DMS153 (cell line): ENCODE measurements at regions not wholly inside any gene's neighbourhood (a gene's known extent, or its start where the extent isn't known, plus 50 kb on each side); places are given as distances from the start of the nearest gene placed in this dataset.

Experiments used
- DNase-seq: peaks from one replicate; lab custom pipeline; 2025; lab: John Stamatoyannopoulos, UW

DNA sequence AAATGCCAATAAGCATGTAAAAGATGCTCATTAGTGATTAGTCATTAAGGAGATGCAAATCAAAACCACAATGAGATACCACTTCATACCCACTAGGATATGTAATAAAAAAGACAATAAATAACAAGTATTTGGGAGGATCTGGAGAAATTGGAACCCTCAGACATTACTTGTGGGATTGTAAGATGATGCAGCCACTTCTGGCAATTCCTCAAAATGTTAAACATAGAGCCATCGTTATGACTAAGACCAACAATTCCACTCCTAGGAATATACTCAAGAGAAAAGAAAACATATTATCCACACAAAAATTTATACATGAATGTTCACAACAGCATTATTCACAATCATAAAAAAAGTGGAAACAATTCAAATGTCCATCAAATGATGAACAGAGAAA lies 336.2 kb upstream of the PMFBP1 start:
- DNase-seq: no peak

DNA sequence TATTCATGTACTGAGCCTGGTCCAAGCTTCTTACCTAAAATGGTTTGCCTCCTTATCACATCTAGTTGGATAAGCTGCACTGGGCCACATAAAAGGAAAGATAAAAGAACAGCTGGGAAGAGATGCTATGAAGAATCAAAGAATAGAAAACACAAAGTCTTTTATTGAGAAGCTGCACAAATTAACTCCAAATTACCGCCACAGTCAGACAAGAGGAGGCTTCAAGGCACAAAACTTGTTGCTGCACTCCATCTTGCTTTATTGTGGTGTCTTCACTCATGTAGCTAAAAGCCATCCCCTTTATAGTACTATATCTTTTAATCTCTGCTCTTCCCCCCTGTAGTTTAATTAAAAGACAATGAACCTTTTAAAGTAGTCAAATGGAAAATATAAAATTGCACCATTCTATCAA lies 330.6 kb upstream of the PMFBP1 start:
- no peak for DNase-seq

DNA sequence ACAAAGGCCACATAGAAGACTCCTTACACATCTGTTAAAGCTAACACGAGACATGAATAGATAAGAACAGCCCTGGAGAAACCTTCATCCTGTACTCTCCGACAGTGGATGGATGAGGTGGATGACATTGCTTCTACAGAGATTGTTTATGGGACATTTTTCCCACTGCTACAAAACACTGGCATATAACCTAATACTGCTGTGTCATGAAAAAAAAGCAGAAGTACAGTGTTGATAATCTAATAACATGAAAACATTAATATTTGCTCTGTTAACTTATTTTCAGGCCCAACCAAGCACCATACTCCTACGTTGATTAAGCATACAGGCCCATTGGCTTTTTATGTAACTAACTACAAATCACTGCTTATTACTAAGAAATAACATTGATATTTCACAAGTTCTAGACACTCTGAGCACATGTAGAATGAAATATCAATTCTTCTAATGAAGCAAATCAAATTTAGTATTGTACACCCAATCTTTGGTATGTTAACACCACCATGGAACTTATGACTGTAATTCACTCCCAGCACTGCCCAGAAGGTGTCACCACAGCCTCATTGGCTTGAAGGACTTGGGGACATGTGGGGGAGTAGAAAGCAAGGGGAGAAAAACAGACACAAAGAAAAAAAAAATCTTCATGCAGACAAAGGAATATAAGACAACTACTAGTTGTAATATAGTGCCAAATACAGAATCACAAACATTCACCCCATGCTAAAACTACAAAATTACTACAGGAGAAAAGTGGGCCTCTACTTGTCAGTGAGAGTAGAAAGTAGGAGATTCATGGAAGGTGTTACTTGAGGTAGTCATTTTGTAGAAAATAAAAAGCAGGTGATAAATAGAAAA lies 330.0 kb upstream of the PMFBP1 start:
- peak; percentile 54 for DNase-seq

DNA sequence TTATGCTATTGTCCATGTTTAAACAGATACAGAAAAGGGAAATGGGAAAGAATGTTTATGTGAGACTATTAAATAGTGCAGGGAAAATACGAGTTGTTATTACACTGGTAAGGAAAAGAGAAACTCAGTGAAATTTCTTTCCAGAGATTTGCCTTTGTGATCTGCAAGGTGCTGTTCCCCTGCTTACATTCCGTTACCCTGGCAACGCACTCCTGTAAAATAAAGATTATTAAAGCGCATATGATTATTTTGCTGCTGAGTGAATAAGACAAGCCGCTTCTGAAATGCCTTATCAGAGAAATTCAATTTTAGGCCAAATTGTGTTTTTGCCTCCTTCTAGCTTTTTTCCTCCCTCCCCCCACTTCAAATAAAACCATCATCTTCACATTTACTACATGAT lies 328.6 kb upstream of the PMFBP1 start:
- no peak for DNase-seq

DNA sequence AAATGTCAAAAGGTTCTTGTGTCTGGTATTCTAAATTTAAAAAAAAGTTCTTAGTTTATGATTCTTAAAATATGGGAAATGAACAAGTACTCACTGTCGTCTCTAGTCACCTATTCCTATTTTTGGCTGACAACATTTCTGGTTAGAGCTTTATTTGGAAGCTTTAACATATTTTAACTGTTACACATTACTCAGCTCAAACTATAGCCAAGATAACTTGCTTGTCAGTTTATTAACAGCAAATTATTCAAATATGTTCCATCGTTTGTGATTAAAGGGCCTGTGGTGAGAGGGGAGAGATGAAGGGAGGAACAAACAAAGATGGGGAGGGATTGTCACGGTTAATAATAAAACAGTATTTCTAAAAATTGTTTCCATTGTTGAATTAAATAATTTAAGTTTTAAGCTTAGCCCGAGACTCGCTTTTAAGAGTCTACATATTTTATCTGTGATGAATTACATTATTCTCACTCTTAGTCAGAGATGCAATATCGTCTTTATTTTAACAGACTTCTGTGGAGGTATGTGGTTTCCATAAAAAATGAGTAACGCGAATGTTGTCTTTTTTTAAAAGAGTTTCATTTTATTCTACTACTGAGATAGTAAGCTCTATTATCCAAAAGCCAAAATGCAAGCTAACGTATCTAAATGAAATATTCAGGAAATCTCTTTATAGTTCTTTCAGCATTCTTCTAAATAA lies 321.9 kb upstream of the PMFBP1 start:
- no peak for DNase-seq

DNA sequence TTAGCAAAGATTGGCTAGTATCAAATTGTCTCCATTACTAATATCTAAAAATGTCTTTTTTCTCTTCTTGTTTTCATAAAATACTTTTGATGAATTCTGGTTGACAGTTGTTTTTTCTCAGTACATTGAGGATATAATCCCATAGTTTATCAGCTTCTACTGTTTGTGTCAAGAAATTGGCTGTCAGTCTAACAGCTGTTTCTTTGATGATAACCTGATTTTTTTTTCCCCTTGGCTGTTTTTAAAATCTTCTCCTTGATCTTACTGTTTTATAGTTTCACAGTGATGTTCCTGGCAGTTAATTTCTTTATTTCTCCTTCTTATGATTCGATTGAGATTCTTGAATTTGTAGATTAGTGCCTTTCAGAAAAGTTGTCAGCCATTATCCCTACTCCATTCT lies 315.3 kb upstream of the PMFBP1 start:
- no peak for DNase-seq

DNA sequence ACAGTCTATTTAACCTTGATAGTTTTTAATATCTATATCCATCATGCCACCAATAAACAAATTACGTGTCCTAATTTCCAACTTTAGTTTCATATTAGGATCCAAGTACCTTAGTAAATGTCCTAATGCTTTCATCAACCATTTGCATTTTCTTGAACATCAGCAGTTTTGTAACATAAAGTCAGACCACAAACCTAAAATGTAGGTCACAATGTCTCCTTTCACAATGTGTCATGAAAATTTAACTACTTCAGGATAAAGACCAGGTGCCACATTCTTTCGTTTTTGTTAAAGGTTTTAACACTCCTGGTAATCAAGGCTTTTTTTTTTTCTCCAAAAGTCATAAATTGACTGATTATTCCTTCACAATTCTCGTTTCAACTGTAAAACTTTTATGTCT lies 310.7 kb upstream of the PMFBP1 start:
- DNase-seq: no peak

DNA sequence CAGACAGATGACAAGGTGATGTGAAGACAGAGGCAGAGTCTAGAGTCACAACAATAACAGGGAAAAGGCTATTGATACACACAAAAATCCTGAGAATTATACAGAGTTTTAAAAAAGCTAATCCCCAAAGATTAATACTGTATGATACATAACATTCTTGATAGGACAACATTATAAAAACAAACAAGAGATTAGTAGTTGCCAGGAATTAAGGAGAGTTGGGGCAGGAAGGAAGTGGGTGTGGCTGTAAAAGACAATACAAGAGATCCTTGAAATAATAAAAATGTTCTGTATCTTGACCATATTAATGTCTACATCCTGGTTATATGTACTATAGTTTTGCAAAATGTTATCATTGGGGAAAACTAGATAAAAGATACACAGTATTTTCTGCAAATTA lies 309.5 kb upstream of the PMFBP1 start:
- DNase-seq: no peak

DNA sequence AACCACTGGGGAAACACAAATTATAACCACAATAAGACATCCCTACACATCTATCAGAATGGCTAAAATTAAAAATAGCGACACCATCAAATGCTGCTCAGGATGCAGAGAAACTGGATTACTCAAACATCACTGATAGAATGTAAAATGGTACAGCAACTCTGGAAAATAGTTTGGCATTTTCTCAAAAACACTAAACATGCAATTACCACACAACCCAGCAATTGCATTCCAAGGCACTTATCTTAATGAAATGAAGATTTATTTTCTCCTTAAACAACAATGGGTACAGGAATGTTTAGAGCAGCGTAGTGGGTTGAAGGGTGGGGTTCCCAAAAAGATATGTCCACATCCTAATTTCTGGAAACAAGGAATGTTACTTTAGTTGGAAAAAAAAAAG lies 309.0 kb upstream of the PMFBP1 start:
- no peak for DNase-seq

DNA sequence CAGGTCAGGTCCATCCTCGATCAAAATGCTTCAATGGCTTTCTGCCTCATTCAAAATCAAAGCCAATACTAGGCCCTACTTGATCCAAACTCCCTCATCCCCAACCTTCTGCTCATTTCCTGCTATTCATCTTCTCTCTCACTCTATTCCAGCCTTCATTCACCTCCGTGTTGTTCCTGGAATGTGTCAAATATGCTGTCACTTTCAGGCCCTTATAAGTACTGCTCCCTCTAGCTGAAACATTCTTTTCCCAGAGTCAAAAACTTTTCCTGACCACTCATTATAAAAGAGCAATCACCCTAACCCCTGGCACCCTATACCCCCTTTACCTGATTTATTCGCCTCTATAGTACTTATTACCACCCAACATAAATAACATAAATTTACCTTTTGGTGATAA lies 303.7 kb upstream of the PMFBP1 start:
- DNase-seq: no peak

DNA sequence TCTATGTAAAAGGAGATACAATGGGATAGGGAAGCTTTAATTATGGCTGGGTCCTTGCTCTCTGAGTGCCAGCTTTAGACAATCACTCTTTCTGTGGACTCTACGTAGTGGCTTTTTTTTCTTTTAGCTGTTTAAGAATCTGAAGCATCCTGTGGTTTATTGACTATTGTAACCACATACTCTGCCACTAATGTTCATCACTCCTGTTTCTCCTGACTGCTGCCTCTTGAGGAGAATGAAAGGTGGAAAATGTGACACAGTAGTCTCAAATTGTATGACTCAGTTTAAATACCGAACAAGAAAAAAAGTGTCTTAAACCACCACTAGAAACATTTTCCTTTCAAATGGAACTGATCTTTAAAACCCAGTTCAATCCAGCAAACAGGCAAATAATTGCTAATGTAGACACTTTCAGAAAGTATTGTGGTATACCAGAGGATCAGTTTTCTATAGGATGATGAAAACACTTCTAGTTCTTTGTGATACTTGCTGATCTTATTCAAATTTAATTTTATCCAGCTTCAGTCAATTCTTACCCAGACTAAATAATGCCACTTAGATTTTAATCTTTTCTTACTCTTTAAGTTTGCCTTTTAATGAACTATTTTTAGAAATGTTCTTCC lies 302.7 kb upstream of the PMFBP1 start:
- DNase-seq: no peak

DNA sequence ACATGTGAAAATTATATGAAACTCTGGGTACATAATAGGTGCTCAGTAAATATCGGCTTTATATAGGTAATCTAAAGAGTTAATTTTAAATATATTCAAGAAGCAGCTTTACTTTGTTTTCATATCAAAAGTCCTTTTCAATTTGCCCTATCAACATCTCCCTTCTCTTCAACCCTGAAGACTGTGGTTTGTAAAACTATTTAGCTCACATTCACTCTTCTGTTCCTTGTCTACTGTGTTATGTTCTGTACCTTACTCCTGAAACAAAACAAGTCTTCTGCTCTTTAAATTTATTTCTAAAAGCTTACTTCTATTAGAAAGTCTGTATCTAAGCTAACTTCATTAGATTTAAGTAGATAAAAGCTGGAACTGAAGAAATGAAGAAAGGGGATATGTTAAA lies 301.7 kb upstream of the PMFBP1 start:
- DNase-seq: no peak

DNA sequence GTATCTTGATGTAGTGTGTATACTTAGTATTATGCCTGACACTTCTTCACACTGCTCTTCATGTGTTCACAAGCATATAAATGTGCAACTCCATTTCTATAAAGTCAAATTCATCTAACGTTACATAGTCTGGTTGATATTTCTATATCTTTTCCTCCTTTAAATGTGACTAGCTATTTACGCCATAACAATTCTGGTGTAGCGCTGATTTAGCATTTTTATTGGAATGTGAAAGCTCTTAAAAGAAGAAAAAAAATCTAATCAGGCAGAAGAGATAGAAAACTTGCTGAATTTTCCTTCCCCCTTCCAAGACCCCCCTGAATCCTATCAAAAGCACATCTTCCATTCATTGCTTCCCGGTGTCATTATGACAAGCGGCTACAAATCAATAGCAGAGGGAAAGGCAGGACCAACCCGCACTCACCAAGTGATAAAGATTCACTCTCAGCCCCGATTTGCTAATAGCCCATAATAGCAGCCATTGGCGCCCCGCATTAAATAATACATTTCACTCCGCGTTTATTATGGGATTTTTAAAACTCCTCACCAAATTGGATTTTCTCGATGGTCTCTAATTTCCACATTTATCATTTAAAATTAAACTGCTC lies 299.5 kb upstream of the PMFBP1 start:
- no peak for DNase-seq

DNA sequence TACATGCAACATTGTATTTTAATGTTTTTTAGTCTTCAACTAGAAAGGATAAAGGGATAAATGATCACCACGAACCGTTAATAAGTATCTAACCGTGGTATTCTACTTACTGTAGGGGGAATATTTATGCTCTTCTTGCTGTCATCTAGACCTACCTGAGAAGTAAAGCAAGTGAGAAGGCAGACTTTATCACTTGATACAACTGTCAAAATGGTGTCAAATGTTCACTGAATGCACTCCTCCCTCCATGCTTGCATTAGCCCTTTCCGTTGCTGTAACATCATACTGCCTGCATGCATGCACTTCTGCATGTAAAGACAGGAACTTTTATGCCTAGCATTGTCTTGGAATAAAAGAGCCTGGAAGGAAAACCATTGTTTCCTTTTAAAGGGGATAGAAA lies 298.6 kb upstream of the PMFBP1 start:
- no peak for DNase-seq

DNA sequence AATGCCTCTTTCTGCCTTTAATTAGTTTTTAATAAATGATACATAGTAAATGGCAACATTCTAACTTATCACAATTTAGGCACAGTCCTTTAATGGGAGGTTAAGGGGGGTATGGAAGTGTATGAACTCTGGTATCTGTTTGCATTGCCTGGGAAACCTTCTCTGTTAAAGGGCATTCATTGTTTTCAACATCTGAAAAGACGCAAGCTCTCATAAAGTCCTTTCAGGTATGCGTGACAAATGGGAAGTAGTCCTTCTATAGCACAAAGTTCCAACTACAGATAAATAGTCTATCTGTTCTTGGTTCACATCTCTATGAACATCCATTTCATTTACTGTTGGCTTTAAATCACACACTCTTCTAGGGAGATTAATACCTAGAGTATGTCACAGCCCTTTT lies 298.0 kb upstream of the PMFBP1 start:
- peak; percentile 11 for DNase-seq

DNA sequence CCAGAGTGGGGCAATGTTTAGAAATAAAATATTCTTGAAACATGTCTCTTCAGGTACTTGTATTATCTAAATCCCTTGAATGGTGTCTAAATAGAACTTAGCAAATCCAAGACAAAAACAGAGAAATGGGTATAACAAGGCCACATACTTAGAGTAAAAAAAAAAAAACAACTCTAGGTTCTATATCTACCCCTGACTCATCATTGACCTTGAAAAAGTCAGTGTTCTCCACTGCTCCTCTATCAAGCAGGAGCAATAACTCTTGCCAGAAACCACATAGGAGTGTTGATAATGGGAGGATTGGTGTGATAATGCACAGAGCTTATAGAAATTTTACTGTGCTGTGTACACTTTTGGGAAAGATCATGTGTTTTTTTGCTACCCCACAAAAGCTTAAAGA lies 296.6 kb upstream of the PMFBP1 start:
- no peak for DNase-seq

DNA sequence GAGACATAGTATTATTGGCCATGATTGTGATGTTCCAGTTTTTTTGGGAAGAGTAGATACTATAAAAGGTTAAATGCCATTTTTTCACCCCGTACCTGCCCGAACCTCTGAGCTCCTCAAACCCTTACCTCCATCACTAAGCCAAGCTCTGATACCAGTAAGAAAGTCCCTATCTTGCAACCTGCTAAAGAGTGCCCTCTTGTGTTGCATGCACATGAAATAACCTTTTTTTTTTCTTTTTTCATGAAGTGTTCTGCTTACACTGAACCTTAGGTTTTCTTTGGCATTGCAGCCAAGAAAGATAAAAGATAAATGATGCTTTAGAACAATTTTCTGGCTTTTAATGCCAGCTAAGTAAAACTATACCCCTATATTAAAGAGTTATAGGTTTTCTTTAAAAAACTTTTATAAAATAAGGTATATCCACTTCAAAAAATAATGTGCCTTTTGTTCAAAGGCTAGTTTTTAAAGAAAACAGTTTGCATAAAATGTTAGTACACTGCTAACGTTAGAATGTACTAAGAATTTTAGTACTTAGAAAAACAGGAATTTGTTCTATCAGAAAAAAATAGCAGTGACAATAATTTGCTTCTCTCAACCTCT lies 295.3 kb upstream of the PMFBP1 start:
- DNase-seq: peak; percentile 15

DNA sequence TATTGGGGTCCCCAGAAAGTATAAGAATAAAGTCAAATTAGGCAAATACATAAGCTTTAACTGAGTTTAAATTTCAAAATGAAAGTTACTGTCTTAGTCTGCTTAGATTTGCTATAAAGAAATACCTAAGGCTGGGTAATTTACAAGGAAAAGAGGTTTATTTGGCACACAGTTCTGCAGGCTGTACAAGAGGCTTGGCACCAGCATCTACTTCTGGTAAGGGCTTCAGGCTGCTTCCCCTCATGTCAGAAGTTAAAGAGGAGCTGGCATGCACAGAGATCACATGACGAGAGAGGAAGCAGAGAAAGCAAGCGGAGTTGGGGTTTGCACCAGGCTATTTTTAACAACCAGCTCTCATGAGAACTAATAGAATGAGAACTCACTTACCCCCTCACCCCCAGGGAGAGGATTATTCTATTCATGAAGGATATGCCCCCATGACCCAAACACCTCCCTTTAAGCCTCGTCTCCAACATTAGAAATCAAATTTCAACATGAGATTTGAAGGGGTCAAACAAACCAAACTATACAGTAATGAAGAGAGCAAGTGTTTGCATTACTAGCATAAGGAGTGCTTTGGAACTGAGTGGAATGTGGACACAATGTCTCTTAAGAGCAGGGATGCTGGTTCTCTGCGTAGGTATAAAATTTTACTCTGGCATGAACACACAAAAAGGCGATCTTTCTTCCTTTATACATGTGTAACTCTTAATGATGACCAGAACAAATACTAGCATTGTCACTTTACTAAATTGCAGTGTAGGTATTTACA lies 292.8 kb upstream of the PMFBP1 start:
- DNase-seq: no peak

DNA sequence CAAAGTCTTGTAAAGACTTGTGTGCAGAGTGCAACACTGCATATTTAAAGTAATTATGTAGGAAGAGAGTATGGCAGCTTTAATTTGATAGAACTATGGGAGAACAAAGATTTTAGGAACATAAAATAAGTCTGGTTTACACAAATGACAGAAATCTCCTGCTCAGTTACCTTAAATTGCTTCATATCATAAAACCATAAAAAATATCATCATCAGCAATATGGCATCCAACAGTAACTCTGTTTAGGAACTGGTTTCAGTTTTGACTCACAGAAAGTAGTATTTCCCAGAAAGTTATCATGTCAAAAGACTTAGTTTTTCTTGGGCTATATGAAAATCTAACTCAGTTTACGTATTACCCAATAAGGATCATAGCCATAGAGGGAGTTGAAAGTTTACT lies 292.1 kb upstream of the PMFBP1 start:
- DNase-seq: no peak

DNA sequence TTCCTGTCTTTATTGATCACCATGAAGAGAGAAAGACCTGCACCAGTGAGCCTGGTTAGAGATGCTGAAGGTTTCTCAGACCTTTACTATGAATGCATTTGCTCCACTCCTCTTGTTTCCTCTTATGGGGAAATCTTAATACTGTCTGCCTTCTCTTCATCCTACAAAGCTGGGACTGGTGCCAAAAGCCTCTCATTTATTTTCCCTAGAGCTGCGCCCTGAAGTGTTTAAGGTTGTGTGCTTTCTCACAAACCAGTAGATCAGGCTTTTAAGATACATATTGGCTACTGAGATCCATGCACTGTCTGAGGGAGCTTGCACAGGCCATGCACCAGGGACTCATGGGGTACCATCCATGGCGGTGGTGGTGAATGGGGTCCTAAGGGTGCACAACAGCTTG lies 286.1 kb upstream of the PMFBP1 start:
- DNase-seq: no peak

DNA sequence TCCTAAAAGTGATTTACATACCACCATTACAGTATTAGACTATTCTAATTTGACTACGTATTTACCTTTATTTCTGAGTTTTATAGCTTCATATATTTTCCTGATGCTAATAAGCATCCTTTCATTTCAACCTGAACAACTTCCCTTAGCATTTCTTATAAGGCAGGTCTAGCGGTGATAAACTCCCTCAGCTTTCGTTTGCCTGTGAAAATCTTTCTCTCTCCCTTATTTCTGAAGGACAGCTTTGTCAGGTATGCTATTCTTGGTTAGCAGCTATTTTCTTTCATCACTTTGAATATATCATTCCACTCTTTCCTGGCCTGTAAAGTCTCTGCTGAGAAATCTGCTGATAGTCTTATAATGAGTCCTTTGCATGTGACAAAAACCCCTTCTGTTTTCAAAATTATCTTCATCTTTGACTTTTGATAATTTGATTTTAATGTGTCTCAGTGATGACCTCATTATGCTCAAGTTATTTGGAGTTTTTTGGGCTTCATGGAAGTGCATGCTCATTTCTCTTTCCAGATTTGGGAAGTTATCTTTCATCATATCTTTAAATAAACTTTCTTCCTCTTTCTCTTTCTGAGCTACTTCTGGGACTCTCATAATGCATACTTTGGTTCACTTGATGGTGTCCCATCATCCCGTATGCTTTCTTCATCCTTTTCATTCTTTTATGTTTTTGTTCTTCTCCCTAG lies 285.4 kb upstream of the PMFBP1 start:
- DNase-seq: no peak
